H1 (cell line): ENCODE measurements at regions not wholly inside any gene's neighbourhood (a gene's known extent, or its start where the extent isn't known, plus 50 kb on each side); places are given as distances from the start of the nearest gene placed in this dataset.

Experiments used
- CTCF ChIA-PET: fragments of 300-600 bp; sonication (Branson Sonifier 250); formaldehyde crosslinking; loops from one replicate; lab custom pipeline; 2021; ENCODE audit not compliant: partially characterized antibody; lab: Charles Lee
- POLR2A ChIA-PET: fragments of 300-600 bp; sonication (Branson Sonifier 250); formaldehyde crosslinking; loops from one replicate; lab custom pipeline; 2021; ENCODE audit warnings: inconsistent platforms; ENCODE audit not compliant: partially characterized antibody; lab: Charles Lee
- DNase-seq, 2 experiments: peaks; one replicate each; pipeline versions ENCODE4 v3.0.0 to v3.0.0-alpha.2; 2010 to 2022; ENCODE audit warnings: low spot score in 2 of 2, low read depth in 1 of 2, mixed read lengths in 1 of 2
- FAIRE-seq: peaks from 2 replicates; lab custom pipeline; 2011; peaks lifted over from hg19 to GRCh38; lab: Jason Lieb, UNC
- H2AFZ ChIP-seq: 2 replicates; pipeline ENCODE4 v1.8.1; 2012; ENCODE audit warnings: low read length, inconsistent platforms
- H2AK5ac ChIP-seq: 2 replicates; pipeline ENCODE4 v1.6.1; 2013; ENCODE audit warnings: low read depth, low read length
- H2BK120ac ChIP-seq: replicated peaks from 2 replicates; pipeline ENCODE3; 2013; ENCODE audit warnings: low read depth, low read length, inconsistent platforms
- H2BK12ac ChIP-seq: 2 replicates; pipeline ENCODE4 v1.6.1; 2013; ENCODE audit warnings: low read depth, low read length
- H2BK15ac ChIP-seq: 2 replicates; pipeline ENCODE4 v1.6.1; 2013; ENCODE audit warnings: low read length
- H2BK20ac ChIP-seq: 2 replicates; pipeline ENCODE4 v1.6.1; 2013; ENCODE audit warnings: low read length
- H2BK5ac ChIP-seq: 2 replicates; pipeline ENCODE4 v1.6.1; 2013; ENCODE audit warnings: low read depth, low read length
- H3K14ac ChIP-seq: 2 replicates; pipeline ENCODE4 v1.6.1; 2013; ENCODE audit warnings: inconsistent platforms; ENCODE audit not compliant: insufficient read length
- H3K18ac ChIP-seq: 2 replicates; pipeline ENCODE4 v1.6.1; 2013; ENCODE audit warnings: low read length; ENCODE audit errors: extremely low read depth
- H3K23ac ChIP-seq: 2 replicates; pipeline ENCODE4 v1.6.1; 2013; ENCODE audit warnings: inconsistent platforms; ENCODE audit not compliant: insufficient read length
- H3K23me2 ChIP-seq: 2 replicates; pipeline ENCODE4 v1.6.1; 2013; ENCODE audit warnings: low read depth, low read length
- H3K27ac ChIP-seq: 2 replicates; pipeline ENCODE4 v1.6.1; 2011; ENCODE audit warnings: low read depth, low read length, inconsistent platforms
- H3K27me3 ChIP-seq, 4 experiments: replicated peaks in 1 of 4; 1 replicate in 1 of 4; 2 replicates in 3 of 4; pipeline versions ENCODE4 v1.6.1 to v1.8.1; 2011 to 2013; ENCODE audit warnings: low read length in 3 of 4, mild to moderate bottlenecking in 3 of 4, inconsistent platforms in 2 of 4, mixed read lengths in 2 of 4, moderate library complexity in 1 of 4; ENCODE audit not compliant: control insufficient read depth in 3 of 4, insufficient read depth in 3 of 4; ENCODE audit errors: extremely low read depth in 1 of 4
- H3K36me3 ChIP-seq, 4 experiments: 2 replicates each; pipeline versions ENCODE4 v1.6.1 to v1.8.1; 2011 to 2013; ENCODE audit warnings: mild to moderate bottlenecking in 4 of 4, low read length in 3 of 4, moderate library complexity in 2 of 4, control low read depth in 1 of 4, inconsistent platforms in 1 of 4; ENCODE audit not compliant: insufficient read depth in 4 of 4, control insufficient read depth in 2 of 4
- H3K4ac ChIP-seq: replicated peaks from 2 replicates; pipeline ENCODE3; 2013; ENCODE audit warnings: low read length, low read depth, mixed read lengths, inconsistent platforms; ENCODE audit not compliant: insufficient read length
- H3K4me1 ChIP-seq, 4 experiments: replicated peaks in 1 of 4; 1 replicate in 1 of 4; 2 replicates in 3 of 4; pipeline versions ENCODE4 v1.6.1 to v1.8.1; 2011 to 2013; ENCODE audit warnings: low read length in 3 of 4, inconsistent platforms in 2 of 4, mixed read lengths in 1 of 4; ENCODE audit not compliant: insufficient read depth in 4 of 4, control insufficient read depth in 3 of 4
- H3K4me2 ChIP-seq, 2 experiments: 2 replicates each; pipeline versions ENCODE4 v1.6.1 to v1.8.1; 2011 to 2013; ENCODE audit warnings: low read depth in 2 of 2, low read length in 2 of 2, control low read depth in 1 of 2, inconsistent platforms in 1 of 2, mild to moderate bottlenecking in 1 of 2; ENCODE audit not compliant: insufficient read depth in 1 of 2
- H3K4me3 ChIP-seq, 4 experiments: fragments of 200-600, 300-600 bp in 1 of 4; sonication (generic), shearing (Covaris generic), sonication (Bioruptor Twin) in 1 of 4; 2 replicates each; pipeline versions ENCODE4 v1.5.1 to v1.8.1; 2011 to 2016; ENCODE audit warnings: low read length in 4 of 4, low read depth in 3 of 4, control low read depth in 2 of 4, inconsistent platforms in 2 of 4, mild to moderate bottlenecking in 2 of 4, mixed read lengths in 1 of 4, moderate library complexity in 1 of 4; ENCODE audit not compliant: insufficient read depth in 2 of 4; ENCODE audit errors: extremely low read depth in 1 of 4
- H3K56ac ChIP-seq: replicated peaks from 2 replicates; pipeline ENCODE3; 2013; ENCODE audit warnings: low read depth, mild to moderate bottlenecking, mixed read lengths, low read length, inconsistent platforms; ENCODE audit not compliant: insufficient read length
- H3K79me1 ChIP-seq: 2 replicates; pipeline ENCODE4 v1.6.1; 2013; ENCODE audit warnings: low read depth, low read length, control low read depth
- H3K79me2 ChIP-seq, 2 experiments: 2 replicates each; pipeline versions ENCODE4 v1.6.1 to v1.8.1; 2012 to 2013; ENCODE audit warnings: low read length in 2 of 2, mild to moderate bottlenecking in 2 of 2, inconsistent platforms in 1 of 2; ENCODE audit not compliant: insufficient read depth in 2 of 2, control insufficient read depth in 1 of 2
- H3K9ac ChIP-seq, 4 experiments: replicated peaks in 1 of 4; 1 replicate in 1 of 4; 2 replicates in 3 of 4; pipeline versions ENCODE4 v1.6.1 to v1.8.1; 2011 to 2013; ENCODE audit warnings: low read depth in 3 of 4, low read length in 3 of 4, control low read depth in 2 of 4, mild to moderate bottlenecking in 2 of 4, moderate library complexity in 2 of 4, inconsistent platforms in 1 of 4; ENCODE audit errors: extremely low read depth in 1 of 4
- H3K9me3 ChIP-seq, 2 experiments: 2 replicates each; pipeline versions ENCODE4 v1.6.1 to v1.8.1; 2012 to 2013; ENCODE audit warnings: mild to moderate bottlenecking in 2 of 2, moderate library complexity in 2 of 2, control low read depth in 1 of 2, inconsistent platforms in 1 of 2, low read depth in 1 of 2, low read length in 1 of 2, mixed read lengths in 1 of 2; ENCODE audit not compliant: insufficient read depth in 2 of 2
- H4K20me1 ChIP-seq, 2 experiments: replicated peaks in 1 of 2; 2 replicates each; pipeline versions ENCODE3 to v1.8.1; 2011 to 2013; ENCODE audit warnings: inconsistent platforms in 2 of 2, low read length in 2 of 2, mild to moderate bottlenecking in 1 of 2; ENCODE audit not compliant: insufficient read depth in 2 of 2, control insufficient read depth in 1 of 2
- H4K5ac ChIP-seq: 2 replicates; pipeline ENCODE4 v1.6.1; 2013; ENCODE audit warnings: low read length, low read depth, mixed read lengths, inconsistent platforms; ENCODE audit not compliant: insufficient read length
- H4K8ac ChIP-seq: 2 replicates; pipeline ENCODE4 v1.8.0; 2013; ENCODE audit warnings: mild to moderate bottlenecking, moderate library complexity, low read length, inconsistent platforms; ENCODE audit not compliant: insufficient read depth; ENCODE audit errors: extremely low read depth
- H4K91ac ChIP-seq: replicated peaks from 2 replicates; pipeline ENCODE3; 2013; ENCODE audit warnings: low read length, mixed read lengths, inconsistent platforms; ENCODE audit not compliant: insufficient read length
- BACH1 ChIP-seq: IDR thresholded peaks from 2 replicates; pipeline ENCODE4 v1.6.1; 2012; ENCODE audit warnings: low read length, improper control_type of control experiment
- CBX5 ChIP-seq: fragments of 300-800, 300-1000 bp; sonication (generic); IDR thresholded peaks from 2 replicates; pipeline ENCODE4 v1.7.1; 2016; ENCODE audit warnings: antibody characterized with exemption, low read length, low read depth
- GTF2F1 ChIP-seq: IDR thresholded peaks from 2 replicates; pipeline ENCODE4 v1.6.1; 2012; ENCODE audit warnings: low read depth, low read length, improper control_type of control experiment, borderline replicate concordance
- HDAC6 ChIP-seq: IDR thresholded peaks from one replicate; pipeline ENCODE4 v1.7.1; 2012; ENCODE audit warnings: low read depth, mild to moderate bottlenecking, inconsistent platforms, low read length, moderate library complexity
- NANOG ChIP-seq: IDR thresholded peaks from 2 replicates; pipeline ENCODE4 v1.6.1; 2011; ENCODE audit warnings: low read length, low read depth, mild to moderate bottlenecking, inconsistent platforms; ENCODE audit not compliant: insufficient read depth, poor library complexity, severe bottlenecking
- SIX5 ChIP-seq: IDR thresholded peaks from 2 replicates; pipeline ENCODE4 v1.6.1; 2011; ENCODE audit warnings: mild to moderate bottlenecking, low read depth, low read length
- SP2 ChIP-seq: IDR thresholded peaks from 2 replicates; pipeline ENCODE4 v1.6.1; 2012; ENCODE audit warnings: mild to moderate bottlenecking, low read length, inconsistent platforms
- SRF ChIP-seq: IDR thresholded peaks from 2 replicates; pipeline ENCODE4 v1.6.1; 2011; ENCODE audit warnings: mild to moderate bottlenecking, low read depth, low read length, moderate library complexity
- TEAD4 ChIP-seq: IDR thresholded peaks from 2 replicates; pipeline ENCODE4 v1.6.1; 2012; ENCODE audit warnings: low read depth, low read length, inconsistent platforms, mixed read lengths
- ZNF274 ChIP-seq: IDR thresholded peaks from 2 replicates; pipeline ENCODE4 v1.7.0; 2012; ENCODE audit warnings: low read length, borderline replicate concordance; ENCODE audit errors: extremely low read depth
- WGBS, 2 experiments: shearing (Covaris generic) in 1 of 2; methylation state at CpG; one replicate each; pipeline versions ENCODE4 v1.1.6 to v1.1.7; 2013 to 2015; ENCODE audit warnings: low lambda C conversion rate in 2 of 2, mixed read lengths in 2 of 2, inconsistent platforms in 1 of 2, low coverage in 1 of 2, missing lambda C conversion rate in 1 of 2; ENCODE audit not compliant: insufficient replicate concordance in 2 of 2, insufficient coverage in 1 of 2, insufficient read length in 1 of 2; ENCODE audit errors: extremely low coverage in 1 of 2, missing lambda C conversion rate in 1 of 2; 5-methylcytosine and 5-hydroxymethylcytosine counted together
- TF ChIP-seq, protein P1 (sequence below): IDR thresholded peaks from 2 replicates; pipeline ENCODE4 v1.6.1; 2011; ENCODE audit warnings: low read length, improper control_type of control experiment

DNA sequence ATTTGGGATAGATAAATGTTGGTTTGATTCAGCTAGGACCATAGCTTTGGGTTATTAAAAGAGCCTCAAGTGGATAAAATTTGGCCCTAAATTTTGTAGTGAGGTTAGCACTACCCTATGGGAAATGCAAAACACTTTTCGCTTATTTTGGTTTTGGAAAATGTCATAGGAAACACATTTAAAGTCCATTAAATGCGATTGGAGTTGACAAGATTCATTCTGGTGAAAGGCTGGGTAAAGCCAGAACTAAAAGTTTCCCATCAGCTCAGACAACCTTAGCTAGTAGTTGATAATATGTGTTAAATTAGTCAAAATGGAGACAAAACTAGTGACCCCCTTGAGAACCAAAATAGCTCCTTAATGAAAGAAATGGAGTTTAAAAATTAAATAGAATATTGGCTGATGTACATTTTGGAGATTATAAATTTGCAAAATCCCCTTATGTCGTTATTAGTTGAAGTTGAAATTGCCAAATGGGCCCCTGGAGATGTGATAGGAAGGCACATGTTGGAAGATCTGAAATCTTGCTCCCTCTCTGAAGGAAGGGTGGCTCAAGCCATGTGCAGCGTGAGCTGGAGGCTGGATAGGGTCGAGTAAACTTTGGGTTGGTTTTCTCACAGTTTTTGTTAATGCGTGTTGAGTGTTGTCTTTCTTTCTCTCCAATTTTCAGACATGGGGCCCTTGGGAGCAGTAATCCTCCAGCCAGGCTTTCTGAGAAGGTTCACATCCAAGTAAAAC, 72.8 kb downstream of the CD83 start:
- H4K8ac ChIP-seq, result no peak overlapping the region
- H3K9ac ChIP-seq, result no peak overlapping the region
- FAIRE-seq, result no peak

More for the DNA sequence above, 72.8 kb downstream of the CD83 start:
- Histone ChIP-seq H2AK5ac (no peak overlapping the region), H3K79me1 (no peaks in the 10 kb centered on the region), H3K36me3 (no peaks in the 10 kb centered on the region), H4K91ac (no peak overlapping the region), H3K14ac (no peak overlapping the region), H3K18ac (no peak overlapping the region), H3K4me2 (no peak overlapping the region), H3K23me2 (no peaks in the 10 kb centered on the region), H3K27ac (no peak overlapping the region), H2BK15ac (no peak overlapping the region), H3K79me2 (no peaks in the 10 kb centered on the region), H2AFZ (0 out of 2 replicates have a peak overlapping the region, but pooled peaks have one; percentile 20), H3K4me3 (no peak overlapping the region), H2BK120ac (no peak overlapping the region), H3K27me3 (peaks cover 0 to 2% (median 0%) of the 10 kb centered on the region in 4 experiments; a peak in 1 of 7 replicates), H3K56ac (no peak overlapping the region), H2BK5ac (no peak overlapping the region), H4K5ac (no peak overlapping the region), H3K4ac (no peak overlapping the region), H4K20me1 (no peaks in the 10 kb centered on the region), H3K9me3 (no peaks in the 10 kb centered on the region; a peak in 1 of 4 replicates), H2BK12ac (no peak overlapping the region), H3K23ac (no peak overlapping the region), H3K4me1 (peaks cover 0 to 15% (median 5%) of the 10 kb centered on the region in 4 experiments; a peak in 6 of 7 replicates), H2BK20ac (no peak overlapping the region)
- ChIA-PET CTCF (interaction anchor here (0.6 to 1.4 kb wide), 4 partner anchors 21 to 282 kb away, joined by 3 to 6 read pairs (median 4); no protein-coding TSS in a partner anchor), POLR2A (no interaction called here)
- no peak for TF ChIP-seq CBX5
- no peak for TF ChIP-seq SP2
- TF ChIP-seq HDAC6, result no peak
- no peak for TF ChIP-seq SRF
- TF ChIP-seq NANOG, result no peak
- TF ChIP-seq TEAD4, result no peak
- TF ChIP-seq SIX5, result no peak
- TF ChIP-seq, protein P1, sequence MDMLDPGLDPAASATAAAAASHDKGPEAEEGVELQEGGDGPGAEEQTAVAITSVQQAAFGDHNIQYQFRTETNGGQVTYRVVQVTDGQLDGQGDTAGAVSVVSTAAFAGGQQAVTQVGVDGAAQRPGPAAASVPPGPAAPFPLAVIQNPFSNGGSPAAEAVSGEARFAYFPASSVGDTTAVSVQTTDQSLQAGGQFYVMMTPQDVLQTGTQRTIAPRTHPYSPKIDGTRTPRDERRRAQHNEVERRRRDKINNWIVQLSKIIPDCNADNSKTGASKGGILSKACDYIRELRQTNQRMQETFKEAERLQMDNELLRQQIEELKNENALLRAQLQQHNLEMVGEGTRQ, result no peak
- no peak for TF ChIP-seq GTF2F1
- no peak for TF ChIP-seq ZNF274
- TF ChIP-seq BACH1, result no peak
- 86% methylated on average over 6 of the region's 6 CpGs; no CpG with 5 or more reads in 1 of the 2 experiments for WGBS, 2 experiments
- no peak for DNase-seq
